ENCODE measurements at regions not wholly inside any gene's neighbourhood (a gene's known extent, or its start where the extent isn't known, plus 50 kb on each side); places are given as distances from the start of the nearest gene placed in this dataset.

GRCh38 chrX:57822818-57823217, 87.4 kb downstream of the ZXDA start (continued):
- TF ChIP-seq ZNF281 (CRISPR knock-in tag; IDR thresholded peaks at IDR 0.05) (no peak), EMX1 (CRISPR knock-in tag; IDR thresholded peaks at IDR 0.05) (no peak), RELA (CRISPR knock-in tag; IDR thresholded peaks at IDR 0.05; ENCODE audit: borderline replicate concordance) (no peak)

- Mint-ChIP-seq H3K27me3 (ENCODE audit: low read depth) (no peaks in the 10 kb centered on the region), H3K27ac (no peak overlapping the region), H3K9me3 (peaks cover 14% of the 10 kb centered on the region), H3K4me3 (no peak overlapping the region), H3K36me3 (peaks cover 6% of the 10 kb centered on the region), H3K4me1 (peaks cover 27% of the 10 kb centered on the region)
- ChIA-PET CTCF (interaction anchor here (1.2 kb wide), 1 partner anchor 239 kb away, joined by 3 read pairs; no protein-coding TSS in a partner anchor), POLR2A (no interaction called here)
- DNase-seq (ENCODE audit: low spot score) (no peak), ATAC-seq (no peak)
- TF ChIP-seq AR (CRISPR knock-in tag; IDR thresholded peaks at IDR 0.05) (no peak), ZNF121 (CRISPR knock-in tag; IDR thresholded peaks at IDR 0.05) (no peak), RELA (CRISPR knock-in tag; IDR thresholded peaks at IDR 0.05; ENCODE audit: borderline replicate concordance) (no peak), ERG (CRISPR knock-in tag; IDR thresholded peaks at IDR 0.05) (no peak), NR2C2 (CRISPR knock-in tag; IDR thresholded peaks at IDR 0.05) (no peak), MAX (CRISPR knock-in tag; IDR thresholded peaks at IDR 0.05) (no peak), ATF3 (CRISPR knock-in tag; conservative IDR thresholded peaks at IDR 0.05) (no peak), GRHL2 (CRISPR knock-in tag; IDR thresholded peaks at IDR 0.05; ENCODE audit: insufficient replicate concordance, severe bottlenecking) (no peak), ARID4B (CRISPR knock-in tag; IDR thresholded peaks at IDR 0.05; ENCODE audit: borderline replicate concordance) (no peak), SMAD3 (CRISPR knock-in tag; IDR thresholded peaks at IDR 0.05; ENCODE audit: borderline replicate concordance) (no peak), USF2 (CRISPR knock-in tag; IDR thresholded peaks at IDR 0.05) (no peak), CREM (CRISPR knock-in tag; IDR thresholded peaks at IDR 0.05) (no peak), STAT6 (CRISPR knock-in tag; conservative IDR thresholded peaks at IDR 0.05; ENCODE audit: low read depth) (no peak), CREB1 (CRISPR knock-in tag; IDR thresholded peaks at IDR 0.05) (no peak), NFATC4 (CRISPR knock-in tag; IDR thresholded peaks at IDR 0.05) (no peak), ATF2 (CRISPR knock-in tag; IDR thresholded peaks at IDR 0.05; ENCODE audit: borderline replicate concordance, low read depth) (no peak)
These were observed 87.9 kb downstream of the ZXDA start for GRCh38 chrX:57822398-57822797.
